Common myeloid progenitor, CD34-positive (primary cell): ENCODE measurements at regions not wholly inside any gene's neighbourhood (a gene's known extent, or its start where the extent isn't known, plus 50 kb on each side); places are given as distances from the start of the nearest gene placed in this dataset.

Experiments used
- CTCF ChIA-PET: fragments of 350-600 bp; sonication (Branson Sonifier 250); formaldehyde crosslinking; loops from one replicate; lab custom pipeline; 2021; ENCODE audit warnings: antibody characterized with exemption; lab: Charles Lee
- POLR2A ChIA-PET: fragments of 350-600 bp; sonication (Branson Sonifier 250); formaldehyde crosslinking; loops from one replicate; lab custom pipeline; 2021; ENCODE audit warnings: antibody characterized with exemption; lab: Charles Lee
- DNase-seq, 3 donors: peaks; one replicate each; pipeline versions ENCODE4 v3.0.0 to v3.0.0-alpha.2; 2013
- H3K27ac ChIP-seq, 2 experiments: 1 replicate in 1 of 2; 2 replicates in 1 of 2; pipeline ENCODE4 v1.7.0; 2013; ENCODE audit warnings: inconsistent platforms in 2 of 2, low read length in 2 of 2, mild to moderate bottlenecking in 2 of 2, low read depth in 1 of 2, moderate library complexity in 1 of 2; ENCODE audit not compliant: severe bottlenecking in 2 of 2, insufficient read depth in 1 of 2, poor library complexity in 1 of 2
- H3K27me3 ChIP-seq, 5 experiments: replicated peaks in 2 of 5; 1 replicate in 3 of 5; 2 replicates in 2 of 5; pipeline versions ENCODE4 v1.6.1 to v1.7.0; 2013; ENCODE audit warnings: low read length in 4 of 5, mild to moderate bottlenecking in 2 of 5, moderate library complexity in 2 of 5, inconsistent platforms in 1 of 5; ENCODE audit not compliant: insufficient read depth in 5 of 5, control insufficient read depth in 4 of 5
- H3K36me3 ChIP-seq, 4 experiments: 1 replicate in 2 of 4; 2 replicates in 2 of 4; pipeline versions ENCODE4 v1.6.1 to v1.7.0; 2013; ENCODE audit warnings: low read length in 3 of 4, control low read depth in 1 of 4, mild to moderate bottlenecking in 1 of 4; ENCODE audit not compliant: control insufficient read depth in 4 of 4, insufficient read depth in 4 of 4
- H3K4me1 ChIP-seq, 4 experiments: 1 replicate in 3 of 4; 2 replicates in 1 of 4; pipeline versions ENCODE4 v1.6.1 to v1.7.1; 2013; ENCODE audit warnings: low read length in 3 of 4, mild to moderate bottlenecking in 3 of 4, control low read depth in 1 of 4, inconsistent platforms in 1 of 4, moderate library complexity in 1 of 4; ENCODE audit not compliant: control insufficient read depth in 4 of 4, insufficient read depth in 4 of 4; ENCODE audit errors: control extremely low read depth in 1 of 4
- H3K4me3 ChIP-seq, 7 experiments: 1 replicate in 4 of 7; 2 replicates in 3 of 7; pipeline versions ENCODE4 v1.5.1 to v1.7.0; 2013; ENCODE audit warnings: mild to moderate bottlenecking in 7 of 7, low read length in 6 of 7, moderate library complexity in 6 of 7, inconsistent platforms in 2 of 7, low read depth in 2 of 7, control low read depth in 1 of 7; ENCODE audit not compliant: insufficient read depth in 4 of 7, control insufficient read depth in 1 of 7; ENCODE audit errors: extremely low read depth in 1 of 7
- H3K9me3 ChIP-seq, 5 experiments: 1 replicate in 4 of 5; 2 replicates in 1 of 5; pipeline versions ENCODE4 v1.6.1 to v1.7.1; 2013; ENCODE audit warnings: low read length in 4 of 5, mild to moderate bottlenecking in 2 of 5, inconsistent platforms in 1 of 5, low read depth in 1 of 5, moderate library complexity in 1 of 5; ENCODE audit not compliant: control insufficient read depth in 4 of 5, insufficient read depth in 2 of 5; ENCODE audit errors: control extremely low read depth in 1 of 5
- WGBS: methylation state at CpG from one replicate; pipeline ENCODE4 v1.1.5; 2013; ENCODE audit not compliant: insufficient coverage; 5-methylcytosine and 5-hydroxymethylcytosine counted together

GRCh38 chr5:98993512-98993911, 64.7 kb upstream of the CHD1 start:
- Histone ChIP-seq H3K27ac (no peak overlapping the region), H3K27me3 (no peaks in the 10 kb centered on the region), H3K4me3 (no peak overlapping the region), H3K36me3 (no peaks in the 10 kb centered on the region), H3K4me1 (peaks cover 2 to 14% (median 4%) of the 10 kb centered on the region in 4 experiments), H3K9me3 (no peaks in the 10 kb centered on the region)
- DNase-seq: no peak
- ChIA-PET CTCF (no interaction called here), POLR2A (no interaction called here)
- WGBS: 92% methylated on average over 2 of the region's 3 CpGs

DNA sequence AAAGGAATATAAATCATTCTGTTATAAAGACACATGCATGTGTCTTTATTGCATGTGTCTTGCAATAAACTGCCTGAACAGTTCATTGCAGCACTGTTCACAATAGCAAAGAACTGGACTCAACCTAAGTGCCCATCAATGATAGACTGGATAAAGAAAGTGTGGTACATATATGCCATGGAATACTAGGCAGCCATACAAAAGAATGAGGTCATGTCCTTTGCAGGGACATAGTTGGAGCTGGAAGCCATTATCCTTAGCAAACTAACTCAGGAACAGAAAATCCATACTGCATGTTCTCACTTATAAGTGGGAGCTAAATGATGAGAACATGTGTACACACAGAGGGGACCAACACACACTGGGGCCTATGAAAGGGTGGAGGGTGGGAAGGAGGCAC, 63.7 kb upstream of the CHD1 start:
- Histone ChIP-seq H3K9me3 (no peaks in the 10 kb centered on the region), H3K27me3 (no peaks in the 10 kb centered on the region), H3K27ac (no peak overlapping the region), H3K4me1 (peaks cover 2 to 14% (median 4%) of the 10 kb centered on the region in 4 experiments), H3K36me3 (no peaks in the 10 kb centered on the region), H3K4me3 (no peak overlapping the region)
- ChIA-PET CTCF (no interaction called here), POLR2A (no interaction called here)
- DNase-seq: no peak

DNA sequence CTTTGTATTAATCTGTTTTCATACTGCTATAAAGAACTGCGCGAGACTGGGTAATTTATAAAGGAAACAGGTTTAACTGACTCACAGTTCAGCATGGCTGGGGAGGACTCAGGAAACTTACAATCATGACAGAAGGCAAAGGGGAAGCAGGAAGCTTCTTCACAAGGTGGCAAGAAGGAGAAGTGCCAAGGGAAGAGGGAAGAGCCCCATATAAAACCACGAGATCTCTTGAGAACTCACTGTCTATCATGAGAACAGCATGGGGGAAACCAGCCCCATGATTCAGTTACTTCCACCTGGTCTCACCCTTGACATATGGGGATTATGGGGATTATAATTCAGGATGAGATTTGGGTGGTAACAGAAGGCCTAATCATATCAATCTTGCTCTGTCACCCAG, 60.9 kb upstream of the CHD1 start:
- CTCF ChIA-PET: no interaction called here
- peak overlapping the region in 1 of 2 experiments; percentile 9 for H3K27ac ChIP-seq
- POLR2A ChIA-PET: no interaction called here
- no peaks in the 10 kb centered on the region for H3K9me3 ChIP-seq
- no CpG with 5 or more reads among the region's 3 CpGs for WGBS
- H3K27me3 ChIP-seq: no peaks in the 10 kb centered on the region
- no peak overlapping the region for H3K4me3 ChIP-seq
- DNase-seq: peak; percentile 38 to 92 (median 90)
- no peaks in the 10 kb centered on the region for H3K36me3 ChIP-seq
- H3K4me1 ChIP-seq: peaks cover 2 to 21% (median 5%) of the 10 kb centered on the region in 4 experiments

DNA sequence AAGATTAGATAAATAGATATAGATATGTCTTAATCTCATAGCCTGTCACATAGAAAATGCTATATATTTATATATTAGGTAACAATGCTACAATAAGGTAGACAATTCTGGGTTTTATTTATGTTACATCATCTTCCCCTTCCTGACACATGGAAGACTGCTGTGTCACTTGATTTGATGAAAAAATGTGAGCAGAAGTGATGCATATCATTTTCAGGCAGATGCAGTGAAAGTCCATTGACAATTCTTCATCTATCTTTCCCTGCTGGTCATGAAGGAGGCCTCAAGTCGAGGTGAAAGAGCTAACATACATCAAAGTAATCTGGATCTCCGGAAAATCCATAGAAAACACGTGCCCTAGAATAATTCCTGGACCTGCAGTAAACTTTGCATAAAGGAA, 57.8 kb upstream of the CHD1 start:
- Histone ChIP-seq H3K27me3 (no peaks in the 10 kb centered on the region), H3K9me3 (no peaks in the 10 kb centered on the region), H3K4me3 (no peak overlapping the region), H3K27ac (no peak overlapping the region), H3K36me3 (no peaks in the 10 kb centered on the region), H3K4me1 (peaks cover 2 to 21% (median 5%) of the 10 kb centered on the region in 4 experiments)
- POLR2A ChIA-PET: no interaction called here
- CTCF ChIA-PET: no interaction called here
- peak in 2 of 3 donors; percentile 47 to 48 for DNase-seq
- WGBS: 100% methylated on average over 2 of the region's 3 CpGs

GRCh38 chr5:98982880-98983279, 54.1 kb upstream of the CHD1 start:
- no peak overlapping the region for H3K4me3 ChIP-seq
- H3K9me3 ChIP-seq: no peaks in the 10 kb centered on the region
- peaks cover 0 to 8% (median 2%) of the 10 kb centered on the region in 4 experiments for H3K4me1 ChIP-seq
- no peak for DNase-seq
- ChIA-PET POLR2A (no interaction called here), CTCF (interaction anchor here (1.2 kb wide), 1 partner anchor 16 kb away, joined by 3 read pairs; no protein-coding TSS in a partner anchor)
- H3K36me3 ChIP-seq: no peaks in the 10 kb centered on the region
- H3K27ac ChIP-seq: no peak overlapping the region
- H3K27me3 ChIP-seq: no peaks in the 10 kb centered on the region
- 100% methylated on average over 2 of the region's 3 CpGs for WGBS
